ENCODE measurements at regions not wholly inside any gene's neighbourhood (a gene's known extent, or its start where the extent isn't known, plus 50 kb on each side); places are given as distances from the start of the nearest gene placed in this dataset.
A peak's percentile ranks its signal among the peaks of the same experiment; 100 is the strongest.

DNA sequence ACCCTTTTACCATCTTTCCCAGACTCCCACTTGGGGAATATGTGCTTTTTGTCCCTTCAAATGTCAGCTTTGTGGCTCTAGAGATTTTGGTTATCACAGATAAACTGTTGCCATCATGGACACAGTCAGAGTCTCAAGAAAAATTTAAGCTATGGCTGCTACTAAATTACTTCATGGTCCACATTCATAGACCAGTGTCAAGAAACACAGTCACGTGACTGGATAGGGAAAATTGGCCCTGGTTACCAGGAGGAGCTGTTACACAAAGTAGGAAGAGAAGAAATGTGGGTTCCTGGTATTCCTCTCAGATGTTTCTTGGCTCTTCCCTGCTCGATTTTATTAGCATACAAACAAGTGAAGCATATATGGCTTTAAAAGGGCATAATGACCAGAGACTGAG is 348.9 kb downstream of the NDFIP2 start:
- H3K27me3 ChIP-seq (ENCODE audit: insufficient read depth, low read length), result no peaks in the 10 kb centered on the region
- no peak overlapping the region for H2AFZ ChIP-seq (ENCODE audit: low read length, unreplicated experiment)
- no peak overlapping the region for H3K4me3 ChIP-seq (ENCODE audit: low read depth, low read length)
- no peaks in the 10 kb centered on the region for H3K79me2 ChIP-seq (ENCODE audit: control insufficient read depth, insufficient read depth, low read length, unreplicated experiment)
- no peaks in the 10 kb centered on the region for H3K4me1 ChIP-seq (ENCODE audit: control insufficient read depth, insufficient read depth, low read length, unreplicated experiment)
- no peak overlapping the region for H3K27ac ChIP-seq (ENCODE audit: low read depth, low read length)
- H3K36me3 ChIP-seq (ENCODE audit: insufficient read depth, low read length), result no peaks in the 10 kb centered on the region

DNA sequence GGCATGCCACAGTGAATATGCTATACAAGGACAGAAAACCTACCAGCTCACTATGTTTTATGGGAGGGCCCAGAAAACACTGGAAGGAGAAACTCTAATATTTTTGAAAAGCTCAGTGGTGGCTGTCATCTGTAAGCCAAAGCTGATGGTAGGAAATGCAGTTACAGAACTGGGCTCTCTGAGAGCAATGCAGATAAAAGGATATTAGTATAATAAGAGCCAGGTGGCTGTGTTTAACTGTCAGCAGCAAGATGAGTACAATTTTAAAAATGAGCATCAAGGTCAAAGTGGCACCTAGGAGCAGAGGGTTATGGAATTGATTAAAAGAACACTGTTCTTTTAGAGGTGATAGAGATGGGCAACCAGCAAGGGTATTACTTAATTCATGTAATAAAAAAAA is 345.0 kb downstream of the NDFIP2 start:
- H2AFZ ChIP-seq (ENCODE audit: low read length, unreplicated experiment), result no peak overlapping the region
- no peak overlapping the region for H3K27ac ChIP-seq (ENCODE audit: low read depth, low read length)
- no peaks in the 10 kb centered on the region for H3K4me1 ChIP-seq (ENCODE audit: control insufficient read depth, insufficient read depth, low read length, unreplicated experiment)
- H3K27me3 ChIP-seq (ENCODE audit: insufficient read depth, low read length), result no peaks in the 10 kb centered on the region
- H3K79me2 ChIP-seq (ENCODE audit: control insufficient read depth, insufficient read depth, low read length, unreplicated experiment), result no peaks in the 10 kb centered on the region
- H3K4me3 ChIP-seq (ENCODE audit: low read depth, low read length), result no peak overlapping the region
- no peaks in the 10 kb centered on the region for H3K36me3 ChIP-seq (ENCODE audit: insufficient read depth, low read length)

DNA sequence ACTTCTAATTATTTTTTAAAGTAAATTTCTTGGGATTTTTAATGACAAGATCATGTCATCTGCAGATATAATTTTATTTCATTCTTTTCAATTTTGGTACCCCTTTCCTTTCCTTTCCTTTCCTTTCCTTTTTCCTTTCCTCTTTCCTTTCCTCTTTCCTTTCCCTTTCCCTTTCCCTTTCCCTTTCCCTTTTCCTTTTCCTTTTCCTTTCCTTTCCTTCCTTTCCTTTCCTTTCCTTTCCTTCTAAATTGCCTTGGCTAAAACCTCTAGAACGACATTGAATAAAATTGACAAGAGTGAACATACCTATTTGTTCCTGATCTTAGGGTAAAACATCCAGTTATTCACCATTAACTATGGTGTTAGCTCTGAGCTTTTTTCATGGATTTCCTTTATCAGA is 334.1 kb downstream of the NDFIP2 start:
- Histone ChIP-seq H3K79me2 (ENCODE audit: control insufficient read depth, insufficient read depth, low read length, unreplicated experiment) (no peaks in the 10 kb centered on the region), H3K4me1 (ENCODE audit: control insufficient read depth, insufficient read depth, low read length, unreplicated experiment) (peaks cover 16% of the 10 kb centered on the region), H3K4me3 (ENCODE audit: low read depth, low read length) (no peak overlapping the region), H3K27ac (ENCODE audit: low read depth, low read length) (no peak overlapping the region), H3K36me3 (ENCODE audit: insufficient read depth, low read length) (no peaks in the 10 kb centered on the region), H3K27me3 (ENCODE audit: insufficient read depth, low read length) (no peaks in the 10 kb centered on the region), H2AFZ (ENCODE audit: low read length, unreplicated experiment) (no peak overlapping the region)

DNA sequence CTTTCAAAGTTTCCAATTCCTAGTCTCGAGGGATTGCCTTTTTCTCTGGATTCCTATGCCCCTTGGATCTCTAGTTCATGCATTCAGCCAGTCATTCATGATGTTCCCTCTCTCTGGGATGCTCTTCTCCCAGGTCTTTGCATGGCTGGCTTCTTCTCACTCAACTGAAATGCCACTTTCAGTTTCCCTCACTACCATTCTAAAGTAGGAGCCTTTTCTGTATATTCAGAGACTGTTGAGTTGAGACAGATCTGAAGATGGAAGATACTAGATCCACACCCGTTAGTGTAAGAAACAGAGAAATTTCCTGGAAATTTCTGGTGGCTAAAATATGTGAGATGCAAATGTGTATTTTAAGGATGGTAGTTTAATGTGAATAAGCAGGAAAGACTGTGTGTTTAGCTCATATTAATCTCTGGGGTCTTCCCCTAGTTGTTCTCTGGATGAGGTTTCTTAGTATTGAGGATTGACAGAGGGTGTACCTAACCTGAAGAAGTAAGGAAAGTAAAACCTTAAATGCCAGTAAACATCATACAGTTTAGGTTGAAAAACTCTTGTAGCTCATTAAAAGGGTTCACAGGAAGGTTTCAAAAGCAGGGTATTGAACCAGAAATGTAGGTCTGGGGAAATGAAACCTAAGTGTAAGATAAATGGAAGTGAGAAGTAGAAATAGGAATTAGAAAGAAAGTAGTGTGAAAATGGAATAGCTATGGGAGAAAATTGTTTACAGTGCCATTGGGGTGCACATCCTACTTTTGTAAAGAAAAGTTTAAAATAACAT is 331.3 kb downstream of the NDFIP2 start:
- Histone ChIP-seq H3K27ac (ENCODE audit: low read depth, low read length) (no peak overlapping the region), H3K36me3 (ENCODE audit: insufficient read depth, low read length) (no peaks in the 10 kb centered on the region), H2AFZ (ENCODE audit: low read length, unreplicated experiment) (peak overlapping the region; percentile 41), H3K79me2 (ENCODE audit: control insufficient read depth, insufficient read depth, low read length, unreplicated experiment) (no peaks in the 10 kb centered on the region), H3K4me3 (ENCODE audit: low read depth, low read length) (no peak overlapping the region), H3K4me1 (ENCODE audit: control insufficient read depth, insufficient read depth, low read length, unreplicated experiment) (peaks cover 16% of the 10 kb centered on the region), H3K27me3 (ENCODE audit: insufficient read depth, low read length) (no peaks in the 10 kb centered on the region)

GRCh38 chr13:79811170-79811569 is 330.2 kb downstream of the NDFIP2 start:
- Histone ChIP-seq H3K27me3 (ENCODE audit: insufficient read depth, low read length) (no peaks in the 10 kb centered on the region), H3K79me2 (ENCODE audit: control insufficient read depth, insufficient read depth, low read length, unreplicated experiment) (no peaks in the 10 kb centered on the region), H3K27ac (ENCODE audit: low read depth, low read length) (no peak overlapping the region), H2AFZ (ENCODE audit: low read length, unreplicated experiment) (peak overlapping the region; percentile 7), H3K4me3 (ENCODE audit: low read depth, low read length) (no peak overlapping the region), H3K4me1 (ENCODE audit: control insufficient read depth, insufficient read depth, low read length, unreplicated experiment) (peaks cover 16% of the 10 kb centered on the region), H3K36me3 (ENCODE audit: insufficient read depth, low read length) (no peaks in the 10 kb centered on the region)

DNA sequence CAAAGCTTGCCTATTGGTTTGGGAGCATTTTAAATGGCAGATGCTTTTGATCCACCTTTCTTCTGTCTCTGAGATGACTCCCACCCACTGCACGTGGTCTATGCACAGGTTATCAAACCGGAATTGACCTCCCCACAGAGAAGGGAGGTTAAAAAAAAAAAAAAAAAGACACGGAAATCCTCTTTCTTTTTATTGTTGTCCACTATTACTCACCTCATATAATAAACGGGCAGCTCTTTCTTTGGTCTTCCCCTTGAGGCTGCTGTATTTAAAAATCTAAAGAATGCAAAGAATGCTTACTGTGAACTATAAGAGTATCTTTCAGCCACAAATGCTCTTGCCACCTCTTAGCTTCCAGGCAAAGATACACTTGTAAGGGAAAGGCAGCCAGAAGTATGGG is 329.7 kb downstream of the NDFIP2 start:
- H3K4me1 ChIP-seq (ENCODE audit: control insufficient read depth, insufficient read depth, low read length, unreplicated experiment), result peaks cover 16% of the 10 kb centered on the region
- H3K36me3 ChIP-seq (ENCODE audit: insufficient read depth, low read length), result no peaks in the 10 kb centered on the region
- no peaks in the 10 kb centered on the region for H3K79me2 ChIP-seq (ENCODE audit: control insufficient read depth, insufficient read depth, low read length, unreplicated experiment)
- peak overlapping the region; percentile 94 for H2AFZ ChIP-seq (ENCODE audit: low read length, unreplicated experiment)
- H3K4me3 ChIP-seq (ENCODE audit: low read depth, low read length), result no peak overlapping the region
- H3K27ac ChIP-seq (ENCODE audit: low read depth, low read length), result no peak overlapping the region
- H3K27me3 ChIP-seq (ENCODE audit: insufficient read depth, low read length), result no peaks in the 10 kb centered on the region

- Histone ChIP-seq H3K4me3 (ENCODE audit: low read depth, low read length) (no peak overlapping the region), H3K79me2 (ENCODE audit: control insufficient read depth, insufficient read depth, low read length, unreplicated experiment) (no peaks in the 10 kb centered on the region), H3K4me1 (ENCODE audit: control insufficient read depth, insufficient read depth, low read length, unreplicated experiment) (peaks cover 16% of the 10 kb centered on the region), H3K27me3 (ENCODE audit: insufficient read depth, low read length) (no peaks in the 10 kb centered on the region), H3K27ac (ENCODE audit: low read depth, low read length) (no peak overlapping the region), H3K36me3 (ENCODE audit: insufficient read depth, low read length) (no peaks in the 10 kb centered on the region), H2AFZ (ENCODE audit: low read length, unreplicated experiment) (peak overlapping the region; percentile 94)
These were observed 329.1 kb downstream of the NDFIP2 start for GRCh38 chr13:79810018-79810417.

DNA sequence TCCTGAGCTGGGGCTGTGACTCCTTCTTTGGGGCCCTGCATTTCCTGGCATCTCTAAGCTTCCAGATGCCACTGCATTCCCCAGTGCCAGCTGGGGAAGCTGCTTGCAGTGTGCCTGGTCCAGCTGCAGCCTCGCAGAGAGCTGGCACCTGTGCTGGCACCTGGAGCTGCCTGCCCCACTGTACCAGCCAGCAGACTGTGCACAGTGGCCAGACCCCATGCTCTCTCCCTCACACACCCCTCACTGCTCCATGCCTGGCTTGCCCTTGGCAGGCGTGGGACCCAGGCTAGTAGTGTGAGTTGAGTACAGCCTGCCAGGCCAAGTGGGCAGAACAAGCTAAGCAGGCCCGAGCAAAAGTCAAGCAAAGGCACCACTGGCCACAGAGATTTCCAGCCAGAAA is 327.5 kb downstream of the NDFIP2 start:
- H3K27ac ChIP-seq (ENCODE audit: low read depth, low read length), result no peak overlapping the region
- no peaks in the 10 kb centered on the region for H3K79me2 ChIP-seq (ENCODE audit: control insufficient read depth, insufficient read depth, low read length, unreplicated experiment)
- H3K4me1 ChIP-seq (ENCODE audit: control insufficient read depth, insufficient read depth, low read length, unreplicated experiment), result peaks cover 16% of the 10 kb centered on the region
- no peak overlapping the region for H2AFZ ChIP-seq (ENCODE audit: low read length, unreplicated experiment)
- H3K36me3 ChIP-seq (ENCODE audit: insufficient read depth, low read length), result no peaks in the 10 kb centered on the region
- H3K4me3 ChIP-seq (ENCODE audit: low read depth, low read length), result no peak overlapping the region
- no peaks in the 10 kb centered on the region for H3K27me3 ChIP-seq (ENCODE audit: insufficient read depth, low read length)

DNA sequence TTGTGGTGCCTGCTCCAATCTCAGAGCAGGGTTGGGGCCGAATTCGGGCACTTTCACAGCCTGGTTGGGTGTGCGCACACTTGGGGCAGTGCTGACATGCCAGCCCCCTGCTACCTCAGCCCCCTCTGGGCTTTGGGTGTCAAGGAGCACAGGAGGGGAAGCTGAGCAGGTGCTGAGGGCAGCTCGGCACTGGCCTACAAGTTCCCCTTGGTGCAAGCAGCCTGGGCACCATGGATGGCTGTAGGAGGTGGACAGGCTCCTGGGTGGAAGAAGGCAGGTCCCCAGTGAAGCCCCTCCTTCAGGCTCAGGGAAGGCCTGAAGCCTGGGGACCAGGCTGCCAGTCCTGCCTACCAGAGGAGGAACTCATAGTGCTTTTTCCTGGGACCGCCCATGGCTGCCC is 326.6 kb downstream of the NDFIP2 start:
- H3K4me3 ChIP-seq (ENCODE audit: low read depth, low read length), result no peak overlapping the region
- H3K4me1 ChIP-seq (ENCODE audit: control insufficient read depth, insufficient read depth, low read length, unreplicated experiment), result peaks cover 16% of the 10 kb centered on the region
- H3K27ac ChIP-seq (ENCODE audit: low read depth, low read length), result no peak overlapping the region
- H3K27me3 ChIP-seq (ENCODE audit: insufficient read depth, low read length), result no peaks in the 10 kb centered on the region
- no peaks in the 10 kb centered on the region for H3K79me2 ChIP-seq (ENCODE audit: control insufficient read depth, insufficient read depth, low read length, unreplicated experiment)
- no peak overlapping the region for H2AFZ ChIP-seq (ENCODE audit: low read length, unreplicated experiment)
- H3K36me3 ChIP-seq (ENCODE audit: insufficient read depth, low read length), result no peaks in the 10 kb centered on the region

DNA sequence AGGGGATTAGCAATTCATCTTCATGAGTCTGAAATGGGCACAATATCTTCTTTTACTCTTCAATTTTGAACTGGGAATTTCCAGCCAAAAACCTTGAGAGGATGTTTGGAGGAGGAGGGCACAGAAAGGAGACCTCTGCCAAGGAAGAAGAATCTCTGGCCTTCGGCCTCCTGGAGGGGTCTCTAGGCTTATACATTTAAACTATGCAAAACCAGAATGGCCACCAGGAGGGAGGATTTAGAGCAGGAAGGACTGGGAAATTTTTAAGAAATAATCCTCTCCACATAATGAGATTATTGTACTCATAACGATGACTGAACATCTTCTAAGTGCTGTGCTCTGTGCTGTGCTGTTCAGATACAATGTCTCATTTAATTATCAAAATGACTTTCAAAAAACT is 325.9 kb downstream of the NDFIP2 start:
- H3K79me2 ChIP-seq (ENCODE audit: control insufficient read depth, insufficient read depth, low read length, unreplicated experiment), result no peaks in the 10 kb centered on the region
- no peak overlapping the region for H2AFZ ChIP-seq (ENCODE audit: low read length, unreplicated experiment)
- no peaks in the 10 kb centered on the region for H3K36me3 ChIP-seq (ENCODE audit: insufficient read depth, low read length)
- no peak overlapping the region for H3K27ac ChIP-seq (ENCODE audit: low read depth, low read length)
- no peak overlapping the region for H3K4me3 ChIP-seq (ENCODE audit: low read depth, low read length)
- H3K27me3 ChIP-seq (ENCODE audit: insufficient read depth, low read length), result no peaks in the 10 kb centered on the region
- peaks cover 16% of the 10 kb centered on the region for H3K4me1 ChIP-seq (ENCODE audit: control insufficient read depth, insufficient read depth, low read length, unreplicated experiment)

GRCh38 chr13:79805317-79805716 is 324.4 kb downstream of the NDFIP2 start:
- Histone ChIP-seq H3K4me1 (ENCODE audit: control insufficient read depth, insufficient read depth, low read length, unreplicated experiment) (peaks cover 2% of the 10 kb centered on the region), H2AFZ (ENCODE audit: low read length, unreplicated experiment) (no peak overlapping the region), H3K36me3 (ENCODE audit: insufficient read depth, low read length) (no peaks in the 10 kb centered on the region), H3K27me3 (ENCODE audit: insufficient read depth, low read length) (no peaks in the 10 kb centered on the region), H3K4me3 (ENCODE audit: low read depth, low read length) (no peak overlapping the region), H3K79me2 (ENCODE audit: control insufficient read depth, insufficient read depth, low read length, unreplicated experiment) (no peaks in the 10 kb centered on the region), H3K27ac (ENCODE audit: low read depth, low read length) (no peak overlapping the region)
